Stimulated activated CD8-positive, alpha-beta memory T cell treated with anti-CD3 and anti-CD28 coated beads, Interleukin-12 subunit alpha, Interleukin-12 subunit beta, amount 100 ng/mL, for 24 hours (primary cell): ENCODE measurements at regions not wholly inside any gene's neighbourhood (a gene's known extent, or its start where the extent isn't known, plus 50 kb on each side); places are given as distances from the start of the nearest gene placed in this dataset.

Experiments used
- DNase-seq: peaks from one replicate; pipeline ENCODE4 v3.0.0-alpha.2; 2020; ENCODE audit errors: extremely low read depth

DNA sequence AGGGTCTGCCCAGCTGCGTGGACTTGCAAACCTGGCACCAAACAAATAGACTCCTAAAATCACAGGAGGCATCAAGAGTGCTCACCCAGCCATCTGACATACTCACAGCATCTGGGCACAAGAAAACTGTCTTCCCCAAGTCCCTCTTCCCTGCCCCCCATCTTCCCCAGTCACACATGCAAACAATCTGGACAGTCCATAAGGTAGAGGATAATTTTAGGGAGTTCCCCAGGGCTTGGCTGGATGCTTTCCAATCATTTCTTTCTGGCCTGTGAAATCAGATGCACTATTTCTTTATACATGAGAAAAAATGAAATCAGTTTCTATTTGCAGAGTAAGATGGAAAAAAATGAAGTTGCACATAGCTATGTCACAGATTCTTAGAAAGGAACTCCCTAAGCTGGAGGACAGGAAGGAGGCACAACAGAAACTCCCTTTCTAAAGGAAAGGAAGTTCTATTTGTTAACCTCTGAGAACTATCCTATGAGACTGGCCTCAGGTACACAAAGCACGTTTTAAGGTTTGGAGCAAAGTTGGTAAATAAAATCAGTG, 342.3 kb downstream of the HNRNPD start:
- no peak for DNase-seq

- no peak for DNase-seq
Measured at GRCh38 chr4:82017680-82018079, 356.1 kb downstream of the HNRNPD start.

GRCh38 chr4:82005158-82005557, 368.6 kb downstream of the HNRNPD start:
- DNase-seq: no peak

- no peak for DNase-seq
Measured at GRCh38 chr4:81997313-81997712, 376.5 kb downstream of the HNRNPD start.

DNA sequence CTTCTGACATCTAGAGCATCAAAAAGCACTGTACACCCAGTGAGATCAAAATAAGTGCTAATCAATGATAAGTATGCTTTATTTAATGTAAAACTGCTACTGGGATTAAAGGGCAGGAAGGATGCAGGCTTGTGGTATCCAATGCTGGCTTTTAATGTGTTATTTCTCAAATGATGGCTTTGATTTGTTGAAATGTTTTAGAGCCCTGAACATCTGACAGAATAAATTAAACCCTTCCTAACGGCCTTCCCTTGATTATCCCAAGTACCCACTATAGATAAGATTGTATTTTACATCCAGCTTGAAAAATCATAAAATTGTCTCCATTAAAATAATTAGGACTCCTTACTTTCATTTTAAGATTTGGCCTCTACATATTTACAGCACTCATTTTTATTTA, 382.9 kb downstream of the HNRNPD start:
- no peak for DNase-seq

DNA sequence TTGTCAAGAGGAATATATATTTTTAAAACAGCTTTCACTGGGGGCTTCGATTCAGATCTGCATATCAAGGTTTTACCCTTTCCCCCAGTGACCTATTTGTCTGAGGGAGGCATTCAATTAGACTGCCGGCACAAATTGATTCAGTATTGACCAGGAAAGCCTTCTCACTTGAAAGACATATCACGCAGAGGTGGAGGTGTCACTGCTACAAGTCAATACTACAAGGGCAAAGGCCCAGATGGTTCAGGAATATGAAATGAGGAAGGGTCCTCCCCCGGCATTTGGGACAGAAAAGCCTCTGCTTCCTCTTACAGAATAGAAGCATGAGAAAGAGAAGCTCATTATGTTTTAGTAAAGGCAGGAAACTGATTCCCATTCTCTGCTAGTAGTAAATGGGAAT, 383.6 kb downstream of the HNRNPD start:
- no peak for DNase-seq

GRCh38 chr4:81989202-81989601, 384.6 kb downstream of the HNRNPD start:
- no peak for DNase-seq

DNA sequence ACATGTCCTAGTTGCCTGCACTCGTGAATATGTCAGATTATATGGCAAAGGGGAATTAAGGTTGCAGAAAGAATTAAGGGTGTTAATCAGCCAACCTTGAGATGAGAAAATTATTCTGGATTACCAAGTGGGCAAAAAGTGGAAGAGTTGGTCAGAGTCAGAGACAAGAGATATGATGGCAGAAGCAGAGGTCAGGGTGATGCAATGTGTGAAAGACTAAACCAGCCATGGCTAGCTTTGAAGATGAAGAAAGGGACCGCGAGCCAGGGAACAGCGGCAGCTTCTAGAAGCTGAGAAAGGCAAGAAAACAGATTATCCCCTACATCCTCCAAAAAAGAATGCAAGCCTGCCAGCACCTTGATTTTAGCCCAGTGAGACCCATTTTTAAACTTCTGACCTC, 385.6 kb downstream of the HNRNPD start:
- DNase-seq: no peak

GRCh38 chr4:81984746-81985145, 389.0 kb downstream of the HNRNPD start:
- no peak for DNase-seq

DNA sequence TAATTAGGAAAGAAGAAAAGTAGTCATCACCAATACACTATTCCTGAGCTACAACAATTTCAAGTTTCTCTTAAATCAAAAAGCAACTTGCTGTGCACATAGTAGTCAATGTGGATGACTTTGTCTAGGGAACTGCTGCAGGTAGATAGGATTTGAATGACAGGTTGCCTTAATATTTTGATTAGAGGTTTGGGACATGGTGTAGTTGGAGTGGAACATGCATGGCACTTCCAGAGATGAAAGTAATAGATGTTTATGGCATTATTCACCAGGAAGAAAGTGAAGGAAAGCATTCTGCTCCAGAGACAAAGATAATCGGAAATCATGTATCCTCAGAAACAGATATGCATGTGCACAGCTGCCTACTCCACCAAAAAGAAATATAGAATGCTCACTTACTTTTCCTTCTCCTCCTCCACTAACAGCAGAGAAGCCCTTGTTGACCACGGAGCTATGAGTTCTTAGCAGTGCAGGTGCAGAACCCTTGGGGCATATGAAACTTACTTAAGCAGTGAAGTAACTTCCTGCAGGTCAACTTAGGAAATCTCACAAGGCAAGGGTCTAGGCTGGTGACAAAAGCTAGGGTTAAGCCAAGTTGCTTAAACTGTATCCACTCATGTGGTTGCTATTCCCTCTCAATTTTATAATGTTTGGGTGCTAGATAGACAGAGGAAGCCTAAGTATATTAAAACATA, 390.8 kb downstream of the HNRNPD start:
- no peak for DNase-seq

DNA sequence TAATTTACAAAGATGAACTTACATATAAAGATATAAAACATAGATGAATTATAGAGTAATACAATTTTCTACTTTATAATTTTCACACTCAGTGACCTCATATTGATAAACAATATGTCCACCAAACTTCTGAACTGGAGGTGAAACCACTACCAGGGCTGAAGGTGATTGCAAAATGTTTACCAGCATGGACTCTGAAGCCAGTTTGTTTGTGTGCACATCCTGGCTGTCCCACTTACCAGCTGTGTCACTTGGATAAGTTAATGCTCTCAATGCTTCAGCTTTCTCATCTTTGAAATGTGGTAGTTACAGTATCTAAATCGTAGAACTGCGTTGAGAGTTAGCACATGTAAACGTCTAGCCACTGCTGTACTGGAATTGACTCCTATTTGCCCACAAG, 392.6 kb downstream of the HNRNPD start:
- DNase-seq: no peak

GRCh38 chr4:81974523-81974922, 399.3 kb downstream of the HNRNPD start:
- DNase-seq: no peak

- no peak for DNase-seq
Measured at GRCh38 chr4:81971637-81972381, 402.0 kb downstream of the HNRNPD start.

GRCh38 chr4:81971061-81971460, 402.7 kb downstream of the HNRNPD start:
- no peak for DNase-seq

DNA sequence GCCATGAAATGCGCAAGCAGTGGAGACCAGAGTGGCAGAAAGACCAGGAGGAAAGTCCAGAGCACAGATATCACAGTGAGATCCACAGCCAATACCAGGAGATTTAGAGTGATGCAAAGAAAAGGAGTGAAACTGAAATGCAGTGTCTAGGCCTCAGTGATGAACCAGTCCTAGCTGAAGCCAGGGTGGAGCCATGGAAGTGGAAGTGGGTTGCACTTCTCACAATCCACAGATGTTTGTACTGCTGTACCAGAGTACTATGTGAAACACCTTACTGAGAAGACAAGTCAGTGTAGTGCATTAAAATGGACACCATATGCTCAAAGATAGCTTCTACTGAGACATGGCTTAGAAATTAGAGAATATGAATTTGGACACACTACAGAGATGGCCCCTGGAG, 403.3 kb downstream of the HNRNPD start:
- no peak for DNase-seq

DNA sequence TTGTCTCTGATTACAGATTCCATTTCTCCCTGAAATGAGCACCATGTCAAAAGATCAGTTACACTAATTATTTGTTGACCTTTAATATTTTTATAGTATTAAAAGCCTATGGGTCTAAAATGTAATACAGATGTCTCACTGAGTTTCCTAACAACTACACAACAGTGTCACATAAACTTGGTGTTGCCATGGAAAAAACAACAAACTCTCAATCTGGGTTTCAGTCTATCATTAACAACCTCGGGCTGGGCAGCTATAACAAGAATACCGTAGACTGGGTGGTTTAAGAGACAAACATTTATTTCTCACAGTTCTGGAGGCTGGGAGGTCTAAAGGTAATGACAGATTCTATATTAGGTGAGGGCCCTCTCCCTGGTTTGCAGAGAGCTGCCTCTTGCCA, 407.1 kb downstream of the HNRNPD start:
- no peak for DNase-seq

DNA sequence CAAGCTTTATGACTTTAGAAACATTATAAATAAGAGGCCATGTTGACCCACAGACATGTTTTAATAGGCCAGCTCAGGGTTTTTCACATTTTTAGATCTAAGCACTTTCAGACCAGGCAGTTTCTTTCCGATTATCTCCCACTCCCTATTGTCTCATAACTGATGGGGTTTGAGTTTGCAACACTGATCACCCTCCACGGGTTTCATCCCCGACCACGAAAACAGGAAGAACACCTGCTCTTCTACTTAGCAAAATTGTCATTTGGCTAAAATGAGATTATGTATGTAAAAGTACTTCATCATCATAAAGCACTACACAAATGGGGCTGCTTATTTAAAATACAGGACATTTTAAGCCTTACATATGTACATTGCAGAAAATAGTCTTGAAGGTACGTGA, 407.9 kb downstream of the HNRNPD start:
- no peak for DNase-seq

DNA sequence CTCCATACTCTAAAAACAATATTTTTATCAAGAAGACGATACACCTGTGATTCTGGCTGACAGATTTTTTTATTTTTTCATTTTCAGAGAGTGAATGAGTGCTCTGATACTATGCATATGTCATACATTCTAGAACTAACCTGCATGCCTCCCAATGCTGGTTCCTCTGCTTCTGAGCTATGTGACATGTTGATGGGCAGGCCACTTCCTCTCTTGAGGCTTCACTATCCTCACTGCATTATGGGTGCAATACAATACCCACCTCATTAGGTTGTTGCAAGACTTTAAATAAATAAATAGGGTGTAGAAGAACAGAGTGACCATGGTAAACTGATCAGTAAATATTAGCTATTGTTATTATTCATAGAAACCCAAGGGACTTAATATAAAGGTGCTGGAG, 408.3 kb downstream of the HNRNPD start:
- no peak for DNase-seq

GRCh38 chr4:81963763-81964020, 410.1 kb downstream of the HNRNPD start:
- no peak for DNase-seq

DNA sequence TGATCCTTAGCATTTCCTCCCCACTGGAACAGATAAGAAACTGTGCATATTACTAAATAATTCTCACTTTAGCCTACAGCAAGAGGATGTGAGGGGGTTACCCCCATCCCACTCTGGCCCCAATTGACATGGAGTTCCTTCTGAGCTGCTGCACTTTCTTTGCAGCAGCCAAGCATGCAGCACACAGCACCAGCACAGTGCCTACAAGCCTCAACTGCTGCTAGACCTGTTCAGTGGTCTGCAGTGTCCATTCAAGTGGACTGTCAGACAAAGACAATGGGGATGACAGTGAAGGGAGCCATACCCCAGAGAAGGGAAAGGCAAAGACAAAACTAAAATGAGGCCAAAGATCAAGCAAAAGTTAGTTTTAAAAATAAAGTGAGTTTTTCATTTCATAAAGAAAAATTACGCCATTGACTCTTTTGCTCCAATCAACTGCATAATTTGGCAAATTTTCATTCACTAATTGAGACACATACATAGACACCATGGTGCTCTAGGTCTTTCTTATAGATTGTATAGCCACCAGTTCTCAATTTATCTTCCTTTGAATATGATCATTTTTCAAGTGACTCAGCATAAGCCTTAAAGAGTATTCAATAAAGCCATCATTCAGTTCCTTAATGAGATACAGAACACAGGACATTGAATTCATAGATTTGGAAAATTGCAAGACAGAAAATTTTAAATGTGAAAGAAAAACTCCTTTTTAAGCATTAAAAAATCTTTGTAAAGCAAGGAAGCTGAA, 410.6 kb downstream of the HNRNPD start:
- no peak for DNase-seq

DNA sequence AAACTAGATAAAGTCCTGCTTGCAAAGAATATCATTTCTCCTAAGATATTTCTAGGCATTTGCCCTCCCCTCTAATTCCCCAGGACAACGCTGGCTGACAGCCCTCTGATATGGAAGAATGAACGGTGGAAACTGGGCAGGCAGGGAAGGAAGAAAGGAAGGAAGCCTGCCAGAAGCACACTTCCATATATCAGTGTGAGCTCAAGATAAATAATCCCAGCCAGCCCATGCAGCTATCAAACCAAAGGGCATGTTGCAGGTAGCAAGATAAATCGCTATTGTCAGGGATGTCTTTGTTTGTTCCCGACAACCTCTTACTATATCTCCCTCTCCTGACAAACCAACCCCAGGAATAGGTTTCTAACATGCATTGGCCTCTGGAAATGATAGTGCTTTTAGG, 412.8 kb downstream of the HNRNPD start:
- no peak for DNase-seq

- DNase-seq: no peak
Measured at GRCh38 chr4:81954271-81954670, 419.5 kb downstream of the HNRNPD start.

GRCh38 chr4:81951891-81952455, 421.8 kb downstream of the HNRNPD start:
- no peak for DNase-seq
